ENCODE measurements at regions not wholly inside any gene's neighbourhood (a gene's known extent, or its start where the extent isn't known, plus 50 kb on each side); places are given as distances from the start of the nearest gene placed in this dataset.
"Not testable (repeated sequence)": the region's sequence is repeated elsewhere in the genome, so short reads cannot be mapped to it uniquely, and the experiment has no call there.

DNA sequence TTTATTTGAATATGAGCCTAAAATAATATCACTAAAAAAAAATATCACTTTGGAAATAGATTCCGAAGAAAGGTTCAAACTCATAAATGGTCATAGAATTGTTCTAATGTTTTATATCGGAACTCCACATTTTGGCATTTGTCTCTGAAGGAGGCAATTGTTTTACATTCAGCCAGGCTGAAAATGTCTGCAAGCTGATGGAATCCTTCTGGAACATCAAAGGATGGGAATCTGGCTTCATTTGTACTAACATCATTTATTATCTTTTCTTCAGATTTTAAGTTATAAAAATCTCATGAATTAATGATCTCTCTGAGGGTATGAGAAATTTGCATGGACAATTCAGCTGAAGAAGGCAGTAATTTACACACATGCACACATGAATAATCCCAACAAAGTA is 251.4 kb upstream of the RGMA start:
- DNase-seq: no peak

DNA sequence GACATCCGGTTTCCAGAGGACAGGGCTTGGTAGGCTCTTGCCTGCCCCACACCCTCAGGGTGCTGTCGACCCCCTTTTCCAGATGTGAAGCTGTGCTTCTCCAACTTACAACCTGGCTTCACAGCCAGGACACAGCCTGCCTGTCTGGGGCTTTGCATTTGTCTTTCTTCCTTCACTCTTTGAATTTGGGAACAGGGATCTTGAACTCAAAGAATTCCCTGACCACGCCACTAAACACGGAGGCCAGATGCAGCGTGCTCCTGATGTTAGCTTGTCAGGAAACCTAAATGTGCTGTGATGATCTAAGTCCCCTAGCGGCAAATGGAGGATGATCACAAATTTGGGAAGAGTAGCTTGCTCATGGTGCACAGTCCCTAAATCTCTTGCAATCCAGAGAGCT is 244.8 kb upstream of the RGMA start:
- no peak for DNase-seq

DNA sequence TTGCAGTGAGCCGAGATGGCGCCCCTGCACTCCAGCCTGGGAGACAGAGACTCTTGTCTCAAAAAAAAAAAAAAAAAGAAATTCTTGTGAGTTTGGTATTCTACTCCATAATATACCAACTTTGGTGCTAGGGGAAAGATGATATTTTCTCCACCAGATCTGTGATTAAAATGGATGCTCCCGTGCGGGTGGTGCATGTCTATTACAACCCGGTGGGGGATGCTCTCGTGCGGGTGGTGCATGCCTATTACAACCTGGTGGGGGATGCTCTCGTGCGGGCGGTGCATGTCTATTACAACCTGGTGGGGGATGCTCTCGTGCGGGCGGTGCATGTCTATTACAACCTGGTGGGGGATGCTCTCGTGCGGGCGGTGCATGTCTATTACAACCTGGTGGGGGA is 244.1 kb upstream of the RGMA start:
- not testable (repeated sequence) for DNase-seq

DNA sequence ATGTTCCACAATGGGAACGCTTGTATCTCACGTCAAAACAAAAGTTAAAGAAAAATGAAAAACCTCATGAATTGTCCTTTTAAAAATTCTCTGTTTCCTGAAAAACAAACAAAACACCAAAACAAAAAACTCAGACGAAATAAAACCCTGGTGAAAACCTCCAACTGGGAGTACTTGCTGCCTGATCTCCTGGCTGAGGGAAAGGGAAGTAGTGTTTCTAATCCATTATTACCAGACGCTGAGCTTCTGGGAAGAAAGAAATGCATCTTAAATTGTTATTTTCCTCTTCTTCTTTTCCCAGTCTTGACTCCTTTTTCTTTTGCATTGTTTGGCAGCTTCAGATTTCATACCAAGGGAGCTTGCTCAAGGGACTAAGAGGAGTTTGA is 243.2 kb upstream of the RGMA start:
- DNase-seq: no peak

DNA sequence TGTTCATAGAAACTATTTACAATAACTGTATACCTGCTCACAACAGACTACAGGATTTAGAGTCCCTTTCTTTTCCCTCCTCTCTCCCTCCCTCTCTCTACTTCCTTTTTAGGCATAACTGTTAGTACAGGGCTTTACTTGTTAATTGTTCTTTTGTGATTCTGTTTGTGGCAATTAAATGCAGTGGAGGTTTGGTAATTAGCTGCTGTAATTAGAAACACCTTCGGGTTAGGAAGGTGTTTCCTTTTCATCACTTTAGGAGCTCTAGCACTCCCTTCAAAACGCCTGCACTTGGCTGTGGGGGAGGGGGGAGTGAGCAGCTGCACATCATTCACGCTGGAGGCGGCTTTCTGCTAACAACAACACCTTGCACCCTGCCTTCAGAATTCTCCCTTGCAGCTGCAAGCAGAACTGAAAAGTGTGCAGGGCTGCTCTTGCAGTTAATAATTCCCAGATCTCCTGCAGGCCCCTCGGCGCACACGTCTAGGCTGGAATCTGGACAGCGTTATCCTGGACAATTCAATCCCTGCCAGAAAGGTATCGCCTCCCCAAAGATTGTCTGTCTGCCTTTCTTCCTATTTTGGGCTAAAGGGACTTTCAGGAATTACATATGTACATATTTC is 242.6 kb upstream of the RGMA start:
- no peak for DNase-seq

DNA sequence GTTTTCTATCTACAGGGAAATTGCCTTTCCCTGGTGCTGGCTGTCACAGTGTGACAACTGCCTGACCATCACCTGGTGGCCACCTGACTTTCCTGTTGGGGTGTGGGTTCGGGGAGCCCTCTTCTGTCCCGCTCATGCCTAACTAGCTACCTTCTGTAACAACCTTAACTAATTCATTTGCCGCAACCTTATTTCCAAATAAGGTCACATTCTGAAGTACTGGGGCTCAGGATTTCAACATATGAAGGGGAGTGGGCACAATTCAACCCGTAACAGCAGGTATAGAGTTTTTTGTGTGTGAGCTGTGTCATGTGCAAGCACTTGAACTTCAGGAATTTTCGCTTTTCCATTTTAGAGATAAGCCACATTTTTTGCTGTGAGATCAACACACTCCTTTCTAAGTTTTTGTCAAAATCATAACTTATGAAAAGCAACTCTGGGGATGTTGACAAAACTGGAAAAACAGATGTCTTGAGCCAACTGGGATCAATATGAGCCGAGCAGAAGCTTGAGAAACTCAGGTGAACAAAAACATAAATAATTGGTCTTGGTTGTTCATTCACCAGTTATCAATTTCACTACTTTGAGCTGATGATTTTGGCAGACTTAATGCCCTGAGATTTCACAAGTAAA is 242.0 kb upstream of the RGMA start:
- no peak for DNase-seq

DNA sequence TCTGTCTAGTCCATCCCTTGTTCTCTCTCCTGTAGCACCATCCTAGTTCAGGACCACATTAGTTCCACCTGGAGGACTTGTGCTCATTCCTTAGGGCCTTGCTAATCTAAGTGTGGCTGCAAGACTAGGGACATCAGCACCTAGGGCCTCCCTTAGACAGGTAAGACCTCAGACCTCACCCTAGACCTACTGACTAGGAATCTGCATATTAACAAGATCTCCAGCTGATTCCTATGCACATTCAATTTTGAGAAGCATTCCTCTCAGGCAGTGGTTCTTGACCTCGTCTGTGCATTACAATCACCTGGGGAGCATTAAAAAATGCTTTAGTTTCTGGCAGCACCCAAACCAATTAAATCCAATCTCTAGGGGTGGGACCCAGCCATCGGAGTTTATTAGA is 238.4 kb upstream of the RGMA start:
- no peak for DNase-seq

DNA sequence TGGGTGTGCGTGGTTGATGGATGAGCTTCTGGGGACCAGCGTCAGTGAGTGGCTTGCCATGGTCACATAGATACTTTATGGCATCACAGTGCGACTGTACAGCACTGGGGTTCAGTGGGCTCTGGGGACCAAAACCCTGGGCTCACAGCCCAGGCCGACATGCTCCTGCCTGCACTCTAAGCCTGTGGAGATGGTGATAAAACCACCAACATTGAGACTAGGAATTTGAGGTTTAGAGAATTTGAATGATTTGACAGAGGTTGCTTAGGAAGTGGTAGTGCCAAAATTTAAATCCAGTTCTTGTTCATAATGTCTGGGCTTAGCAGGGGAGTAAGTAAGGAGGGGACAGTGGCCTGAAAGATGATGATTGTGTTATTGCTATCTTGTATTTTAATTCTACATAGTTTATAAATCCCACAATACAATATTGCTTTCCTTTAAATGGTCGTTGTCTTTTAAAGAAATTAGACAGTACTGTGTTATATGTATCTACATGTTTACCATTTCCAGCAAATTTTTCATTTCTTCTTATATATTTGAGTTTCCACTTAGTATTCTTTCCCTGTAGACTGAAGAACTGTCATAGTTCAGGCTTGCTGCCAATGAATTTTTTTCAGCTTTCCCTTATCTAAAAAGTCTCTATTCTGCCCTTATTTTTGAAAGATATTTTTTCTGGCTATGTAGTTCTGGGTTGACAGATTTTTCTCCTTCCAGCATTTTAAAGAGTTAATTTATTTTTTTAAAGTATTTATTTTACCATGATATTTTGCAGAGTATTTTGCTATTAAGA is 235.4 kb upstream of the RGMA start:
- no peak for DNase-seq

DNA sequence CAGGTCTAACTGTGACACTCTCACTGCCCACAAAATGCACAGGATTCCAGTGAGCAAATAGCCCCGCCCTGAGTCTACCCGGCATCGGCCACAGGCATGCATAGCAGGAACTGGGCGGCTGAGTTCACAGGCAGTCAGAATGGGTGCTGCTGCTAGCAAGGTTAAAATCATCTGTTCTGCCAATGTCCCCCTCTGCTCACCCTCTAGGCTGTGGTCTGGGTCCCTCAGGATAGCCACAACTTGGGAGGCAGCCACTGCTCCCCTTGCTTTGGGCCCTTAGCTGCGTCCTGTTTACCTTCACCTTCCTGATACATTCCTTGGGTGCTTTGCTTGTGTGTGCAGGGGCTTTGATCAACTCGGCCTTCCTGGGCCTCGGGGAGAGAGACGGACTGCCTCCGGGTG is 232.9 kb upstream of the RGMA start:
- no peak for DNase-seq

DNA sequence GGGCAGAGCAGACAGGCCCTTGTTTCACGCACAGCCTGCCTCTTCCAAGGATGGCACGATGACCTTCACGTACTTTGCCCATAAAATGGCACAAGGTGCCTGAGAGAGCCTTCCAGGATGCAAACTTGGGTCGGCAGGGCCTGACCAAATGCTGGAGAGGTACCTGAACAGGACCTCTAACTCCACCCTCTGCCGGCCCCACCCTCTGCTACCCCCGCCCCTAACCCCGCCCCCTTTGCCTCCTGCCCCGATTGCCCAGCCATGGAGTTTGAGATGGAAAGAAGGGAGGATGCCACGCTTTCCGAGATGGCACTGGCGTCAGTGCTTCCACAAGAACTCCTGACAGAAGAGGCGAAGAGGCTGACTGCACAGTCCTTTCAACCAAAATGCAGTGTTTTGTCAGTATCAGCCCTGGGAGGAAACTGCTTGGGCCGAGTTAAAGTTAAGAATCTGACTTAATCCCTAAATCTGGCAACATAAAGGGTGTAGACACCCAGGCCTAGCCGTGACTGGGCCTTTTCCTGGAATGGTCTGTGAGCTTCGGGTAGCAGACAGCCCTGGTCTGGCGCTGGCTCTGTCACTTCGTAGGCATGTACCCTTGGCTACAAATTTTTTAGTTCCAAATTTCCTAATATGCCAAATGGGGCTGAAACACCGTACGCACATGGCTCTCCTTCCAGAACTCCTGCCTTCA is 230.3 kb upstream of the RGMA start:
- no peak for DNase-seq

DNA sequence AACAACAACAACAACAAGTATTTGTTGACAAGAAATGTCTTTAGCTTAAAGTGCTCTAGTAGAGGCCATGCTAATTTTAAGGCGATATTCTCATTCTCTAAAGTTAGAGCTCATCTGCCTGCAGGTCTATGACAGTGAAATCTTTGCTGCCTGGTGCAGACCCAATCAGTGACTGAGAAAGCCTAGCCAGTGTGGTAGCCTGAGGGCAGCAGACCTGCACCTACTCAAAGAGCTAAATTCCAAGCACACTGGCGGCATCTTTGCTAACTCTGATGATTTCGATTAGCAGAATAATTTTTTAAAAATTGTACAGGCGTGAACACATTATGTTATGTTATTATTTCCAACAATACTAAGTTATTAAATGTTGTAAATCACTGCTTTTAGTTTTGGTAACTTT is 228.8 kb upstream of the RGMA start:
- DNase-seq: no peak

DNA sequence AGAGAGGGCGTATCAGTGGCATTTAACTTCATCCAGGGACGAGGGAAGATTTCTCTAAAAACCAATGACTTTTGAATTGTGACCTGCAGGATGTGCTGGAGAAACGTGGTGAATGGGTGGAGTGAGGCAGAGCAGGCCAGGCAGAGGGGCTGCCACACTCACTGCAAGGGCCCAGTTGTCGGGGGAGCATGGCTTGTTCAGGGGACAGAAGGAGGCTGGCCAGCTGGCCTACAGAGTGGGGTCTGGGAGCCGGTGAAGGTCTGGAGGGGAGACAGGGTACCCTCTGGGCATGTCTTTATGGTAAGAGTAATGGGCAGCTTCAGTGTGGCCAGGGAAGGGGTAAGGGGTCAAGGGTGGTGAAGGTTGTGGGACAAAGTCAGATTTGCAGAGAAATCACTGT is 225.2 kb upstream of the RGMA start:
- DNase-seq: no peak

DNA sequence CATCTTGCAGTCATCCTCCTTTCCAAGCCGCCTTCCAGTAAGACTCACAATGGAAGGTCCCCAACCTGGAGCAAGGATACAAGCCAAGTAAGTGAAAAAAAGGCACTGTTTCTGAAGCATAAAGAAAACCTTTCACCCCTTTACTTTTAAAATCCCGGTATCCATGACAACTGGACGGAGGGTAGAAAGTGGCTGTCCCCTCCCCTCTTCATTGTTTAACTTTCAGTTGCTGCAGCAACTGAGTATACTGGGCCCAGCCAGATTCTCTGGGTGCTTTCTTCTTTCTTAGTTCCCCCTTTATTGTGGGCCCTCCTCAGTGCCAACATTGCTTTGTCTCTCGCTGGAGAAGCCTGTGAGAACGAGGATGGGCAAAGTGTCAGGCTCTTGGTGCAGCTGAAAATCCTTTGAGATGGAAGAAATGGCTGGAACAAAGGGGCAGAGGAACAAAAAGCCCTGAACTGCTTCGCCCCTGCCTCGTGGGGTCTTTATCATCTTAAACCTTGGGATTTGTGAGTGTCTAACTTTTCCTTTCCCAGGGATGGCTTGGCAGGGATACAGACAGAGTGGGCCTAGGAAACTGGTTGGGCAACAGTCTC is 224.0 kb upstream of the RGMA start:
- no peak for DNase-seq

DNA sequence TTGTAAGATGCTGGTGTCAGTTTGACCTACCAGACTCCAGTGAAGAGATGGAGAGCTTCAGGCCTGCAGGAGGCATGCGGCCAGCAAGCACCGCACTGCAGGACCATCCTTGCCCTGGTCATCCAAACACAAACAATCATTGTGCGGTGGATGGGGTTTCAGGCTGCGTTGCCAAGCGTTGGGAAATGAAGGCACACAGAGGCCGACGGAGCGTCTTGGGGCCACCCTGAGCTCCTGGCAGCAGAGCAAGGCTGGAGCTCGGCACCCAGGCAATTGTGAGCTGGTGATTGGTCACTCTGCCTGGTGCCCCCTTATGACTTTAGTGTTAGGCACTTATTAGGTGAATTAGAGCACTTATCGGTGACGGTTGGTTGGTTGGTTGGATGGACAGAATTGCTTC is 222.6 kb upstream of the RGMA start:
- no peak for DNase-seq

DNA sequence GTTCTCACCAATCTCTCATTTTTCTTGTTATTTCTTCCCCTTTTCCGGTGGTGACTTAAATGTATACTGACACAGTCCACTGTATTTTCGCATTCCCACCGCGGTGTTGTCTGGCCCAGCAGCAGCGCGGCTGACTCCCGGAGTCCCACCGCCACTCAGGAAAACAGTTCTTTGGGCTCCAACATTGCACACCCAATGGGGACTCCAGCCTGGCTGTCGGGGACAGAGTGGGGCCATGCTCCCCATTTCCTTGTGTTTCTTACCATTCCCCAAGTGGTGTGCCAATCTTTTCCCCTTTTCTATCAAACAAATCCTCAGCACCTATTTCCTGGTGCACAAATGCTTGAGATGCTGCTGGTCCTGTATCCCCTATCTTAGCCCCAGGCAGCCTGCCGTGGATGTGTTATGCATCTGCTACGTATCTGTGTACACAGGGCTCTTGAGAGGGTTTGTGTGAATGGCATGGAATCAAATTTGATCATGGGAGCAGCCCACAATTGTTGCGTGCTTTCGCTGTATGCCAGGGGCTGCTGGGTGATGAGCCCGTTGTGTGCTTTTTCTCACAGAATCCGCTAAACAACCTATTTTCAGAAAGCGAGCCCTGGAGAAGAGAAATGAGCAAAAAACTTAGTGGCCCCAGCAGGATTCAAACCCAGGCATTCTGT is 219.1 kb upstream of the RGMA start:
- DNase-seq: no peak

DNA sequence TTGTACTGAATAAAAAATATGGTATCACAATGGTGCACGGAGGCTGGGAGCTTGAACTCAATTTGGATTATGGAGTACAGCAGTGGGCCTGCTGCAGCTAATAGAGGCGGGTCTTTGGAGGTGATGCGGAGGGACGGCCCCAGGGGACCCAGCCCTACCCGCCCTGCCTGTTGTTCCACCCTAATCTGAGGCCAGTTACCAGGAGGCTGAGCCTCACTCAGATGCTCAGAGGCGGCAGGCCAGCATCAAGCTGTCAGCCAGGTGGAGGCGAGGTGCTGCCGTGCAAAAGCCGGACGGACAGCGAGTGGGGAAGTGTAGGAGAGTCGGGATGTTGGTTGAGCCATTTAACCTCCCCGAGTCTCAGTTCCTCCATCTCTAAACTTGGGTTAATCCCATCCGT is 218.5 kb upstream of the RGMA start:
- no peak for DNase-seq

DNA sequence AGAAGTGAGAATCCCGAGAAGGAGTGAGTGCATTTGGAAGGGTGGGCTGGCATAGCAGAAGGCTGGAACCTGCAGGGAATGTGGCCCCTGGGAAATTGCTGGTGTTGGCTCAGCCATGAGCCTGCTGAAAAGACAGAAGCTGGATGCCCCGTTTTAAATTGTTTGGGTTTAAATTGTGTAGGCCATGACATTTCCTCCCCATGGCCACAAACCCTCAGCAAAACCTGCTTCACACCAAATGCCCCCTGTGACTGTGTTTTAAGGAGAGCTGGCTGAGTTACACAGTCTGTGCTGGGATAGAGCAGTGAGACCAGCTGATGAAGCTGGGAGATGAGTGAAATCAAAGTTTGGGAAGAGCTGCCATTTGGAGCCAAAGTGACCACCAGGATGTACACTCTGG is 216.3 kb upstream of the RGMA start:
- no peak for DNase-seq

DNA sequence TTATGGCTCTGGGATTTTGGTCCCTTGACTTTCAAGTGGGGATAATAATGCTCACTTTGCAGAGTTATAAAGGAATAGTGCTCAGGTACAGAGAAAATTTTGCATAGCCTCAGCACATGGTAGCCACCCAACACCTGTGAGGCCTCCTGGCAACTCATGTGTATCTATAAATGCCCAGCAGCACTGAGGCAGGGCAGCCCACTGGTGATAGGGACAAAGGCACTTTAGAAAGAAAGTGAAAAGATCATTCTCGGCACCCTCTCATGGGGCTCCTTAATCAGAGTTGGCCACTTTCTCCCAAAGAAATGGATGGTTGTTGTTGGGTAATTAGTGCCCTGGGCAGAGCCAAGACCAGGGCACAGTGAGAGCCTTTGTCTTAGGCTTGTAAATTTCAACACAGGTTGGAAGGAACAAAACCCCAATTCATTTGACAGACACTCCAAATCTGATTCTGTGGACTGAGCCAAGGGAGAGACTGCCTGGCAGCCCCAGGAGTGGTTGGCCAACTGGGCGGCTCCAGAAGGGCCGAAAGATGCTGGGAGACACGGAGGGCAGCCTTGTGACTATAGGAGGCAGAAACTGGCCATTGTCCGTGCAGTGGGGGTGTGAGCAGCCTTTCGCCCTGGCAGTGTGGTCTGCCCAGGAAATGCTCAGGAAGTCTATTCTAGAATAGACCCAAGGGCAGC is 213.2 kb upstream of the RGMA start:
- no peak for DNase-seq

DNA sequence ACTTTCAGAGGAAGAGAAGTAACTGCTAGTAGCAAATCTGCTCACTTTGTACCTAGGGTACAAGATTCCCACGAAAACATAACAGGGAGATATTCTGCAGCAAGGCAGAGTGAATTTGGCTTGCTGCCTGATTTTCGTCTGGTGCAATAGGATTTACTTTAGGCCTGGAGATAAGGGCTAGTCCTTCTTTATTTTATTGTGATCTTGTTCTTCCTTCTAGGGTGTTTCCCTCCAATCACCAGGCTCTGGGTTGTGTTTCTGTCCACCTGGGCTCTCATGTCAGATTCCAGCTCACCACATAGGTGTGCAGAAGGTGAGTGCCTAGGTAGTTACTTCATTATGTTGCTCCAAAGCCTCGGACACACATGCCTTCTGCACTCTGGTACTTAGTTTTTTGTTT is 211.8 kb upstream of the RGMA start:
- no peak for DNase-seq

DNA sequence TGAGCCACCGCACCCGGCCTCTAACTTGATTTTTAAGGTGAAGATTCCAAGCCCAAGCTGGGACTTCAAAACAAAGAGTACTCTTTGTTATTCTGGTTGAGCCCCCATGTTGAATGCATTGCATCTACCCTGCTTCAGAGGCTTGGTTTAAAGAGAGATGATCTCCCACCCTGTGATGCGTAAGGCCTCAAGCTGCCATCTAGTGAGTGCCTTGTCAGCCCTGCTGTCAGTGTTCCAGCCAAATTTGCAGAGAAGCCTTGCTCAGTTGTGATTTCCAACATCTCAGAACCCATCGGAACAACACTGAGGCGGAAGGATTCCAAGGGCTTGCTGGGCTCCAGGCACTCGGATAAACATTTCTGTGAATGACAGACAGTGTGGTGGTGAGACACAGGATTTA is 210.7 kb upstream of the RGMA start:
- no peak for DNase-seq

DNA sequence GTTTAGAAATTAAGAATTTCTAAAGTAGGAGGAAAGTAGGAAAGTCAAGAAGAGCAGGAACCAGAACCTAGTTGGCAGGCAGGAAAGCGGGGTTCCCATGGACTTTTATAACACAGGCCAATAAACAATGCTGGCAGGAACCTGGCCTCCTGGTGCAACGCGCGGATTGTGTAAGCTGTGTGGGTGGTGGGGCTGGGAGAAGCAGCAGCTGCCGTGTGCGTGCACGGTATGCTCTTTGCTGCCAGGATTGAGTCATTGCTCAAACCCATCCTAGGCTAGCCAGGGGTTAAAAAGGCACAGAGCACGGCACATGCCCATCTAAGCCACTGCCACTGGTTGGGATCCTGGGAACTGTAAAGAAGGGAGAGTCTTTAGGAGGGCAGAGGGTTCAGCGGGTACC is 209.9 kb upstream of the RGMA start:
- no peak for DNase-seq

DNA sequence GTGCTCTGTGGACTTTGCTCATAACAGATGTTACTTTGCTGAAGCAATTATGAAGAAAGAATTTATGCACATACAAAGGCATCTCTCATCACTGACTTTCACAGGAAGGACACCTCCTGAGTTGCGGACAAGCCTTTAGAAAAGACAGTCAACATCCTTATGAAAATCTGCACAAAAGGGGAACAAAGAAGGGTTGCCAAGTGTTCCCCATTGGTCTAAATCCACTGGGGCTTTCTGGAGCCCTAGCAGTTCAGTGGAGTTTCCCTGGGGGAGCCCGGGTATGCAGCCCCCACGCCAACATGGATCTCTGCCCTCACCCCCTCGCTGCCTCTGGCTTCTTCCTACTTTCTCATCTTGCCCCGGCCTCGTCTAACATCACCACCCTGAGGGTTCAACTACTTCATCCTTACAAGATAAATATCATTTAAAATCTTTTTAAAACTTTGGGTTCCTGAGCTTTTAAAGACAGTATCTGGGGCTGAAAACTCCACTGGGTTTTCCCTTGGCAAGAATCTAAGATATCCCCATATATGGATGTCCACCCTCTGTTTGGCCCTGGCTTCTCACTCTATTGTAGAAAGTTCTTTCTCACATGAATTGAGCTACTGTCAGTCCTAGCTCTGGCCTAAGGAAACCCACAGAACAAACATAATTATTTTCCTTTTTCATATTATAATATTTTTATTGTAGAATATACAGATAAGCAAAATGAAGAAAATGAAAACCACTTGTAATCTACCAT is 207.9 kb upstream of the RGMA start:
- DNase-seq: no peak
